ENCODE measurements at regions not wholly inside any gene's neighbourhood (a gene's known extent, or its start where the extent isn't known, plus 50 kb on each side); places are given as distances from the start of the nearest gene placed in this dataset.

DNA sequence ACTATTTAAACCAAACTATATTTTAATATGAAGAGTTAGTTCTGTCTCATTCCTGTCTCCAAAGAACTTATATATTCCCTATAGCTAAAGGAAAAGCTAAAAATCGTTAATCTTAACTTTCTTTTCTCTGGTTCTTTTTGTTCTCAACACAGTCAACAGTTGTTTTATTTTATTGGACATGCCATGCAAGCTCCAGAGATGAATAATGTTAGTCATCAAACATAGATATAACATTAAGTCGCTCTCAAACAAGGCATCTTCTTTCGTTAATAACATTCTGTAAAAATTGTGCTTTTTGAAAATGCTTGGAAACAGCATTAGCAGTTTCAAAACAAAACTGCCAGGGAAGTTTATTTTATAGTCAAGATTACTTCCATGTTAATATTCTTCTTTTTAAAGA is 117.9 kb upstream of the GPM6A start:
- TF ChIP-seq, protein P1, sequence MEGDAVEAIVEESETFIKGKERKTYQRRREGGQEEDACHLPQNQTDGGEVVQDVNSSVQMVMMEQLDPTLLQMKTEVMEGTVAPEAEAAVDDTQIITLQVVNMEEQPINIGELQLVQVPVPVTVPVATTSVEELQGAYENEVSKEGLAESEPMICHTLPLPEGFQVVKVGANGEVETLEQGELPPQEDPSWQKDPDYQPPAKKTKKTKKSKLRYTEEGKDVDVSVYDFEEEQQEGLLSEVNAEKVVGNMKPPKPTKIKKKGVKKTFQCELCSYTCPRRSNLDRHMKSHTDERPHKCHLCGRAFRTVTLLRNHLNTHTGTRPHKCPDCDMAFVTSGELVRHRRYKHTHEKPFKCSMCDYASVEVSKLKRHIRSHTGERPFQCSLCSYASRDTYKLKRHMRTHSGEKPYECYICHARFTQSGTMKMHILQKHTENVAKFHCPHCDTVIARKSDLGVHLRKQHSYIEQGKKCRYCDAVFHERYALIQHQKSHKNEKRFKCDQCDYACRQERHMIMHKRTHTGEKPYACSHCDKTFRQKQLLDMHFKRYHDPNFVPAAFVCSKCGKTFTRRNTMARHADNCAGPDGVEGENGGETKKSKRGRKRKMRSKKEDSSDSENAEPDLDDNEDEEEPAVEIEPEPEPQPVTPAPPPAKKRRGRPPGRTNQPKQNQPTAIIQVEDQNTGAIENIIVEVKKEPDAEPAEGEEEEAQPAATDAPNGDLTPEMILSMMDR (conservative IDR thresholded peaks at IDR 0.05): no peak
- H3K27ac ChIP-seq: no peak overlapping the region

DNA sequence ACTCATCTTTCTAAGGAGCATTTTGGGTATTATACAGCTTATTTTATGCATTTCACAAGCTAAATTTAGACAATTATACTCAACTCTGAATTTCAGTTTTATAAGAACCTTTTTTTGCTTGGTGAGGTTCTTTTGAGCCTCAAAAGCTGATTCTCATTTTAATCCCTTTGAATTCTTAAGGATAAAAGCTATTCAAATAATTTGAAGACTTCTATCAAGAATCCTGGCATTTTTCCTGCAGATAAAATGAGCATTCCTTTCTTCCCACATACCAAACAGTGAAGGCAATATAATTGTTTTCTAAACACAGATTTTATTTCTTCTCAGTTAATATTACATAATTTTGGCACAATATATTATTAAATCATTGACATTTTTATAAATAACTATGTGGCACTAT is 118.4 kb upstream of the GPM6A start:
- TF ChIP-seq, protein P1 (conservative IDR thresholded peaks at IDR 0.05): no peak
- H3K27ac ChIP-seq: no peak overlapping the region

DNA sequence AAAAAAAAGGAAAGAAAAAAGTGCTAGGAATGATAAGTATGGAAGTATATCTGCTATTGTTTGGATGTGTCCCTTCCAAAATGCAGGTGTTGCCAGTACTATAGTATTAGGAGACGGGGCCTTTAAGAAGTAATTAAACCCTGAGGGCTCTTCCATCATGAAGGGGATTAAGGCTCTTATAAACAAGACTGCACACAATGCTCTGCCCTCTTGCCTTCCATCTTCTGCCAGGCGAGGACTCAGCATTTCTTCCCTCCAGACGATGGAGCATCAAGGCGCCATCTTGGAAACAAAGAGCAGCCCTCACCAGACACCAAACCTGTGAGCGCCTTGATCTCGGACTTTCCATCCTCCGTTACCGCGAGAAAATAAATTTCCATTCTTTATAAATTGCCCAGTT is 120.1 kb upstream of the GPM6A start:
- no peak overlapping the region for H3K27ac ChIP-seq
- TF ChIP-seq, protein P1 (conservative IDR thresholded peaks at IDR 0.05): no peak

DNA sequence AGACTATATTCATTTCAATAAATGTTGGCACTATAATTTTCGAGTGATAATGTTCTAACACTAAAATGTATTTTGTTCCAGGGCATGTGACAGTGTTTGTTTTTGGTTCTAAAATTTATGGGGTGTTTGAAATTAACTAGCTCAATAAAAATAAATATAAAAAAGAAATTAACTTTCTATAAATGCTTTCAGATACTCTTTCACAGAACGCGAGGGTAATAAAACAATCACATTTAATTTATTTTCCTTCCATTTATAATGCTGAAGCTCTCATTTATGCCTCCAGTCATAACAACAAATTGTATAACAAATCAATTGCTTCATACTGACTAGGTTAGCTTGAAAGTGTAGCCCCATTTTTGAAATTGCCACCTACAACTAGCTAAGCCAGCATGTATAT is 122.4 kb upstream of the GPM6A start:
- TF ChIP-seq, protein P1 (conservative IDR thresholded peaks at IDR 0.05): no peak

DNA sequence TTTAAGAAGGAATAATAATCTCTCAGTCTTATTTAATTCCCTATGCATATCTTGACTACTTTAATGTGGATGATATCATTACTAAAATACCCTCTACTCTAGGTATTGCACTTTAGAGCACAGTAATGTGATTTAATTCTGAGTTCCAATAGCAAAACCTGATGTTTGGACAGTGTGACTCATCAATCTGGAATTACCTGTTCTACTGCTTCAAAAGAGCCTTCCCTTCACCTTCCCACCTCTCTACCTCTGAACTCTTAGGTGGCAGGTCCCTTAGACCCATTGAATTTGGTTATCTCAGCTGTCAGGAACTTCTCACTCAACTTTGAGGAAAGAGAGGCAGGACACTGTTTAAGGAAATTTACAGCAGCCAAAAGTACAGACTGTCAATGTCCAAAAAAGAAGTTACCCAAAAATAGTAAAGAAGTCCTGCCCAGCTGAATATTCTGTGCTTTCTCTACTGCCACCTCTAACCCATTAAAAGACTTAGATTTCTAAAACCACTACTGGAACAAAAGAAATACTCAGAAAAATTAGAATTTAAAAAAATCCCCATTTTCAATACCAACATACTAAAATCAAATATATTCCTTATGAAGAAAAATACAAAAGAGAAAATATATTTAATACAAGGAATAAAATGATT is 123.1 kb upstream of the GPM6A start:
- TF ChIP-seq, protein P1 (conservative IDR thresholded peaks at IDR 0.05): no peak
- no peak overlapping the region for H3K27ac ChIP-seq

More for the DNA sequence above, 122.4 kb upstream of the GPM6A start:
- H3K27ac ChIP-seq: no peak overlapping the region

DNA sequence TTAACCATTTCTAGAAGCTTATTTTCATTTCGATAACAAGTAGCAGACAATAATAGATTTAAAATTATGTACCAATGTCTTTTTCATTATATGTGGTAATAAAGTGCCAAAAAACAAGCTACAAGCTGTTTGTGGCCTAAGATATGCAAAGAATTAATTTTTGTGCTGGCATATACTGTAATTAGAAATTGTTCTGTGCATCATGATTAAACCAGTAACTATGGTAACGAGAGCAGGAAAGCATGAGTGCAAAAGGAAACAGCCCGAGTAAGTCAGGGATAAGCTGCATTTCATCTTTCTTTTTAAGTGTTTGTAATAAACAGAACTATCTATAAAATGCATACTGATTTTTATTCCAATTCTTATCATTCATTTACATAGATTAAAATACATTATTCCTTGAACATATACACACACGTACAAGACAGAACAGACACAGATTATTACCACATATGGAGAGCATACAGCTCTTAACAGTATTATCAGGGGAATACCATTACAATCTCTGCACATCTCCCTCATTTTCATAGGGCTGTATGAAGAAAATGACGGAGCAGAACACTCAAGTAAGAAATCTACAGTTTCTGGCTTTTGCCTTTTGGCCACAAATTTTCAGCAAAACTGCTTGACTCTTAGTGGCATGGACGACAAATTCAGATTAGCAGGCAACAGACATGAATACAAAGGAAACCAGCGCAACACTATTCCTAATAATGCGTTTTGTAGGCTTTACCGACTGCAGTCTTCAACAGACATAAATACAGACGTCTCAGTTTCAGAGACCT is 121.3 kb upstream of the WDR17 start:
- H3K27ac ChIP-seq: no peak overlapping the region
- TF ChIP-seq, protein P1 (conservative IDR thresholded peaks at IDR 0.05): no peak

DNA sequence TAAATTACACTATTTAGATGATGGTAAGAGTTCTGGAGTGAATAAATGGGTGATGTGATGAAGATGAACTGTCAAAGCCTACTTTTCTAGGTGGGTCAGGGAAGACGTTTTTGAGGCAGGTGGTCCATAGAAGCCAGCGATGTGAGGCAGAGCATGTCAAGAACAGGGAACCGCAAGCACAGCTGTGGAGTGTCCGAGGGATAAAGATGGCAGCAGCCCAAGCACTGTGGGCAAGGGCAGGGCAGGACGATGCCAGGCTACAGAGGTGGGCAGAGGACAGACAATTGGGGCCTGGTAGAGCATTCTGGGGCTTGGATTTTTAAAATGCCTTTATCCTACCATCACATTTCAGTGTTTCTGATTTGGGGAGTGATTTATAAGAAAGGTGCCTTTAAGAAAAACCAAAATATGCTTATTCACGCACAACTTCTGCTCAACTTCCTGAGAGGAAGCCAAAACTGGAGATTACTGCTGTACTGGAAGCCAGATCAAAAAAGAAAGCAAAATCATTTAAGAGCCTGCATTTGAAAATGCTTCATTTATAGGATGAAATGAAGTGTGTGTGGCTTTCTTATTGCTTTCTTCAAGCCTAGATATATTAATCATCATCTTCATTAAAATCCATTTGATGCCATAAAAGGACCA is 119.0 kb upstream of the WDR17 start:
- no peak overlapping the region for H3K27ac ChIP-seq
- TF ChIP-seq, protein P1 (conservative IDR thresholded peaks at IDR 0.05): no peak
